A673 (cell line): ENCODE measurements at regions not wholly inside any gene's neighbourhood (a gene's known extent, or its start where the extent isn't known, plus 50 kb on each side); places are given as distances from the start of the nearest gene placed in this dataset.

ENCODE experiments used
- CTCF ChIP-seq: fragments of 300-800, 200-600 bp; sonication (generic); conservative IDR thresholded peaks from 2 replicates; pipeline ENCODE4 v1.5.1; 2017; ENCODE audit warnings: low read depth, mild to moderate bottlenecking, antibody characterized with exemption, low read length, moderate library complexity, mixed read lengths
- EZH2 ChIP-seq: fragments of 200-600 bp; sonication (generic); IDR thresholded peaks from 2 replicates; pipeline ENCODE4 v1.6.1; 2017; ENCODE audit warnings: borderline replicate concordance, low read depth, mild to moderate bottlenecking, mixed read lengths, antibody characterized with exemption, low read length; ENCODE audit not compliant: poor library complexity, severe bottlenecking

- TF ChIP-seq CTCF (no peak), EZH2 (no peak)
These were observed 484.9 kb downstream of the SETD4 start for GRCh38 chr21:35575280-35575915.
